Right lobe of liver (tissue), 4 donors: ENCODE measurements at regions not wholly inside any gene's neighbourhood (a gene's known extent, or its start where the extent isn't known, plus 50 kb on each side); places are given as distances from the start of the nearest gene placed in this dataset.

ENCODE experiments used
- POLR2A ChIP-seq: fragments of 450-650 bp; IDR thresholded peaks from one replicate; pipeline ENCODE4 v1.6.1; 2017; ENCODE audit warnings: antibody characterized with exemption, mild to moderate bottlenecking
- TF ChIP-seq, protein P1 (sequence below), 4 donors: fragments of 200-600 bp in 3 of 4; fragments of 450-650 bp in 1 of 4; IDR thresholded peaks; one replicate each; pipeline versions ENCODE4 v1.5.1 to v1.8.0; 2016 to 2022; ENCODE audit warnings: antibody characterized with exemption in 4 of 4, mild to moderate bottlenecking in 2 of 4
- donor health status: DM: no; HTN: no; CAD: no.
- donor health status: DM: no; HTN: no; CAD: no.
- donor health status: DM: no; HTN: yes; CAD: no.

DNA sequence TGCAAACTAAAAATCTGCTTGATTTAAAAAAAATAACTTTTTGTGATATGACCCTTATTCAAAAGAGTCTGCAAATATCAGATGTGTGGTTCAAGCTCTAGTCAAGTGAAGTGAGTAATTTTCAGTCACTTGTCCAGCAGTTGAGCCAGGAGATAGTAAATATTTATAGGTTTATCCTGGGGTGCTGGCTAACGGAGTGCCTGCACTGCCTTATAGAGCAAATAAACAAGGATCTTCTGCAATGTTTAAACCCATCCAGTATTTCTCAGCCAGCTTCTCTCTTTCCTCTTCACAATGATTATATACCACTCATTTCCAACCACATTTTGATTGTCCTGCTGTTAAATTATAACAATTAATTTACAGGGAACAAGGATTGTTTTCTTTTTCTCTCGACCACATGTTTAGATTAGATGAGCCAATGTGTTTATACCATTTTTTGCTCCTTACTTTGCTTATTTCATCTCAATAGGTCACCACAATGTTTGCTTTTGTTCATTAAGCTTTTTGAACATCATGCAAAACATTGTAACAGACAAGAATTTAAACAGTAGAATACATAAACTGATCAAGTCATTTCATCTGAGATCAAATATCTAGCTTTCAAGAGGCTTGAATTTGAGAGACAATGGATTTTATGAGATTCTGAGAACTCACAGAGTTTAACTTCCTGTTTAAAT is 60.3 kb upstream of the GREM2 start:
- no peak for TF ChIP-seq POLR2A
- TF ChIP-seq, protein P1, sequence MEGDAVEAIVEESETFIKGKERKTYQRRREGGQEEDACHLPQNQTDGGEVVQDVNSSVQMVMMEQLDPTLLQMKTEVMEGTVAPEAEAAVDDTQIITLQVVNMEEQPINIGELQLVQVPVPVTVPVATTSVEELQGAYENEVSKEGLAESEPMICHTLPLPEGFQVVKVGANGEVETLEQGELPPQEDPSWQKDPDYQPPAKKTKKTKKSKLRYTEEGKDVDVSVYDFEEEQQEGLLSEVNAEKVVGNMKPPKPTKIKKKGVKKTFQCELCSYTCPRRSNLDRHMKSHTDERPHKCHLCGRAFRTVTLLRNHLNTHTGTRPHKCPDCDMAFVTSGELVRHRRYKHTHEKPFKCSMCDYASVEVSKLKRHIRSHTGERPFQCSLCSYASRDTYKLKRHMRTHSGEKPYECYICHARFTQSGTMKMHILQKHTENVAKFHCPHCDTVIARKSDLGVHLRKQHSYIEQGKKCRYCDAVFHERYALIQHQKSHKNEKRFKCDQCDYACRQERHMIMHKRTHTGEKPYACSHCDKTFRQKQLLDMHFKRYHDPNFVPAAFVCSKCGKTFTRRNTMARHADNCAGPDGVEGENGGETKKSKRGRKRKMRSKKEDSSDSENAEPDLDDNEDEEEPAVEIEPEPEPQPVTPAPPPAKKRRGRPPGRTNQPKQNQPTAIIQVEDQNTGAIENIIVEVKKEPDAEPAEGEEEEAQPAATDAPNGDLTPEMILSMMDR (IDR thresholded peaks at IDR 0.05): no peak
